Stimulated activated CD4-positive, alpha-beta T cell treated with anti-CD3 and anti-CD28 coated beads, TNF-alpha, amount 100 ng/mL, for 4 hours (primary cell): ENCODE measurements at regions not wholly inside any gene's neighbourhood (a gene's known extent, or its start where the extent isn't known, plus 50 kb on each side); places are given as distances from the start of the nearest gene placed in this dataset.

ENCODE experiments used
- DNase-seq, 3 experiments: peaks; one replicate each; pipeline ENCODE4 v3.0.0-alpha.2; 2020; ENCODE audit warnings: low read depth in 3 of 3

DNA sequence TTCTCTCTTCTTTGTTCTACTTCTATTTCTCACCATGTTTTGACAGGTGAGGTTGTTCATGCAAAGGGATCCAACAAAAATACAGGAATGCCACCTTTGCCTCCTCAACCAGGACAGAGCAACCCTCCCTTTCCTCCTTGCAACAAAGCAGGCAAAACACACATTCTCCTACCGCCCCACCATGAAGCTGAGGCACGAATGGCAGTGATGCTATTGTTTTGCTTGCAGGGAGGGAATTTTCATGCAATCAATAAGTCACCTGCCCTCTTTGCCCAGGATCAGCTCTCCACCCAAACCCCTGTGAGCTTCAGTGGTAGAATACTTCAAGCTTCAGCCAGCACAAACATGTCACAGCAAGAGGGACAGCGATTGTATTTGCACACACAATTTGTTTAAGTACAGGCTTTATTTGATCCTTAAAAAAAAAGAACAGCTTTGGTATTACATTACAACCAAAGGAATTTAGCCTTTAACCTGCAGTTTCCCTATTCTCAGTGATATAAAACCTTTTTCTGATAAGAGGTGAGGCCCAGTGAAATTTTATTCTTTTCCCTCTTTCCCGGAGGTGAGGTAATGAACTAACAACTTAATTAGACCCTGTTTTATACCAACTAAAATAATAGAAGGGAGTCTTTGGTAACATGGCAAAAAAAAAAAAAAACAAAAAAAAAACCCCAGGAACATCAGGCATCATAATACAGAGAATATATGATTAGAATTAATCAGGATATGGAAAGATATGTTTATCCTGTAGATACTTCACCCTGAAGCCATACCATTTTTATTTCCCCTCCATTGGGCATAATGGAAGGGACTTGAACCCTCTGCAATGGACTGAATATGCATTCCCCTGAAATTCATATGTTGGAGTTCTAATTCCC, 87.0 kb upstream of the EEA1 start:
- no peak for DNase-seq

DNA sequence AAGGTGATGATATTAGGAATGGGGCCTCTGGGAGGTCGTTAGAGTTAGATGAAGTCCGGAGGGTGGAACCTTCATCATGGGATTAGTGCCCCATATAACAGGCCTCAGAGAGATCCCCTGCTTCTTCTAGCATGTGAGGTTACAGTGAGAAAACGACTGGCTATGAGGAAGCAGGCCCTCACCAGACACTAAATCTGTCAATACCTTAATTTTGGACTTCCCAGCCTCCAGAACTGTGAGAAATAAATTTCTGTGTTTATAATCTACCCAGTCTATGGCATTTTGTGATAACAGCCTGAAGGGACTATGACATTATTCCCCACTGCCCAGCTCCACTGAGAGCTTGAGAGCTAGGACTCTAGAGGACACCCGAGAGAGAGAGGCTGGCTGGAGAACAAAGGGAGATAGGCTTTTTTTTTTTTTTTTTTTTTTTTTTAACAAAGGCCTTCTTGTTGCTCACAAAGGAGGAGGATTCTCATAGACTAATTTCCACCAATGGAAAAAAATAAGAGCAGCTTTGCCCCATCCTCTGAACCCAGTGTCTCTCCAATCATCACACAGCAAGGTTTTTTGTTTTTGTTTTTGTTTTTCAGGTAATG, 87.8 kb upstream of the EEA1 start:
- no peak for DNase-seq

DNA sequence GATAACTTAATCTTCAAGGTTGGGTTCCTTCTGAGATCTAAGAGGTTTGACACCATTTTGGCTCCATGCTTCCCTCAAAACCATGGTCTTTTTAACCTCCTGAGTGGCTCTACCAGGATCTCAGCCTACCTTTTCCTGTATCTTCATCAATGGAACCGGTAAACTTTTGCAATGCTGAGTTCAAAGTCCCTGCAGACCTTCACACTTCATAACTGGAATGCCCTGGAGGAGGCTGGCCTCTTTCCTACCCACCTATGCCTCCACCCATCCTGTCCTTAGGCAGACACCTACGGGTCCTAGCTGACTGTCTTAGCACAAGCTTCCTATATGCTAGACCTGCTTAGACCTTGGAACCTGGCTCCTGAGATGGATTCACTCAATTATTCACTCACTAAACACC, 89.5 kb upstream of the EEA1 start:
- DNase-seq: no peak

DNA sequence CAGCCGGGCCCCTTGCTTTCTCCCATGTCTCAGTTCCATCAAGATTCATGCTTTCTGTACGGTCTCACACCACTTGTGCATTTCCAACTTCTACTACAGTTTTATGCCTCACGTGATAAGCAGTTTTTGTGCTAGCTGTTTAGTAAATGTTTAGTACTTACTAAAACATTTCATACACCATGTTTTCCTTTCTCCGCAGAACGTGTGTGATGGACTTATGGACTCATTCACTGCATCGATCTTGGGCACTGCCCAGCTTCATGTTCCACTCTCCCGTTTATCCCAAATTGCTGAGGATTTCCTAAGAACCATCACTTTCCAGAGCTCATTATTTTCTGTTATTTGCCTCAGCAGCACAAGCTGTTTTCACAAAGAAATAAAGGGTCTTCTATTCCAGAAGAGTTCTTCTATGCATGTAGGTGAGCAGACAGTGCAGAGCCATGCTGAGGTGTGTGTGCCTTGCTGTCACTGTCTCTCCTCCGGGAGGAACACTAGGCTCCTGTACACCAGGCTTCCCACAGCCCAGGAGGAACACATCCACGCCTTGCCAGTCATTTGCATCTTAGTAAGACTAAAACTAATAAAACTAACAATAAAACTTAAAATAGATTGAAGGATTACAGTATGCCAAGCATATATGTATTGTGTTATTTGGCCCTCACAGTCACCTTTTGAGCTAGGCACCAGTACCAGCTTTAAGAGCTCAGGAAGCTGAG, 90.3 kb upstream of the EEA1 start:
- no peak for DNase-seq

DNA sequence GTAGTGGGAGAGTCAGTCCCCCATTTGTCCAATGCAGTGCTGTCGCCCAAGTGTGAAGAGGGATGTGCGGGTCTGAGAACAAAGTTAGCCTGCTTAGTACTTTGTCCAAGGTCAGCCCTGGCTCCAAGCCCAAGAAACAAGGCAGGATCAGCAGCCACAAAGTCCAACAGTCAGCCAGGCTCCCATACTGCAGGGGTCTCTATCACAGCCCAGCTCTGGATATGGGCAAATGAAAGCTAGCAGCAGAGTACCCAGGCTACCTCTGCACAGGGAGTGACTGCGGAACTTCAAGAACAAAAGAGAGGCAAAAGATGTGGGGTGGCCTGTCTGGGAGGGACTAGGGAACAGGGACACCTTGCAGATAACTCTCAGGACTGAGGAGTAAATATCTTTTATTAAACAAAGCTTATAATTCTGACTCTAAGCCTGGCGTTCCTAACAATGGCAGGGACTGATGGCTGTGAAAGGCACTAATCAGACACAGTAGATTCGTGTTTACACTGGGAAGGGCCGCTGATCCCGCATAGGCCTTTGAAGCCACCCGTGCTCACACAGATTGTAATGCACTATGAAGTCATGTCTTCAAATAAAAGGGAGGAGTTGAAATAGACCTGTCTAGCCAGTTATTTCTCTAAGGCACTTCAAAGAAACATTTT, 91.0 kb upstream of the EEA1 start:
- no peak for DNase-seq

DNA sequence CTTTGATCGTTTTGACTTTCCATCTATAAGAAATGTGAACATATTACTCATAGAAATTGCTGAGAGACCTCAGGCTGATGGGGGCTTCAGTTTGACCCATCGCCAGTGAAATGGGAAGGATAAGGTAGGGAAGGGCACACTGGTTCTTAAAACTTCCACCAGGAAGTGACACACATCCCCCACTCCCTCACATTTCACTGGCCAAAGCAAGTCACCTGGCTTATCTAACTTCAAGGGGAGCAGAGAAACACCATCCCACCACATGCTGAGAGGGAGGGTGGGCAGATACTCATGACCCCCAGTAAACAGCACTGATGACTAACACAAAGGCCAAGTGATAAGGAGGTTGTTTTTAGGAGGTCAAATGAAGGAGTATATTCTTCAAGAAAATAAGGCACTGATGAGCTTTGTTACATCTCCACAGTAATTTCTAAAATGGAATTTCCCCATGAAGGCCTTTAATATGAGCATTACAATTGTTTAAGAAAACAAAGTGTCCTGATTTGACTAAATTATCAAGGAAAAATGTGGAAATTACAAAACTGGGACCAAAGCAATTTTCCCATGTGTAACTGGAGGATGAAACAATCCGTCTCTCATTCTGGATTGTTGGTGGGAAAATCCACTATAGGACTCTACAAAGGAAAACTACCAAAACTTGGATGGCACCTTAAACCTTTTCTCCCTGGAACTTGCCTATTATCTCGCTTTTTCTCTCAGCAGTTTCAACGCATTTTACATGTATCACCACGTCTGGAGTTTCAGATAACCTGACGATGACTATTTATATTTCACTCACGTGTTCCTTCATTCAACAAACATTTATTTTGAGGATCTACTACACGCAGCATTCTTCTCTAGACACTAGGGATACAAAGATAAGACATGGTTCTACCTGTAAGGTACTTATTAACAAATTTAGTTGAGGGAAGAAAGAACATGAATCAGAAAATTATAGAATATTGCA, 91.8 kb upstream of the EEA1 start:
- DNase-seq: no peak

DNA sequence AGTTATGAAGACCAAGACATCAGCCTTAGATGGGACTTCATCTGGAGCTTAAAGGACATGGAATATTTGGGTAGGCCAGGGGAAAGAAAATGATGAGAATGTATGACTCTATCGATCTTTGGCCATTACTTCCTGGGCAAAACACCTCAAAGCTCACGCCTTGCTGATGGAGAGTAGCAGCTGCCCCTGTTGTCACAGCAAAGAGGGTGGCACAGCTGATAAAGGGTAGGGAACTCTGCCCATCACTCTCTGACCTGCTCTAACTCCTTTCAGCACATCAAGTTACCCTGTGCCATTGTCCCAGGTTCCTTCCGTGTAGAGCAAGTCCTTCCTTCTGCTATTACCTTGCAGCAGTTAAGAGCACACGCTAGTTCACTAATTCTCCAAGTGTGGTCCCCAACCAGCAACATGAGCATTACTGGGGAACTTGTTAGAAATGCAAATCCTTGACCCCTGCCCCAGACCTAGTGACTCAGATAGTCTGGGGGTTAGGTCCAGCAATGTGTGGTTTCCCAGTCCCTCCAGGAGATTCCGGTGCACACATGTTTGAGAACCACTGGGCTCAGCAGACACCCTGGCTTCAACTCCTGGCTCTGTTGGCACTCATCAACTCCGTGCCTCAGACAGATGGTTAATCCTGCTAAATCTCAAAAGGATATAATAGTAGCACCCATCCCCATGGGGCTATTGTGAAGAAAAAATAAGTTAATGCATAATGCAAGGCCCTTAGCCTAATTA, 93.7 kb upstream of the EEA1 start:
- no peak for DNase-seq

DNA sequence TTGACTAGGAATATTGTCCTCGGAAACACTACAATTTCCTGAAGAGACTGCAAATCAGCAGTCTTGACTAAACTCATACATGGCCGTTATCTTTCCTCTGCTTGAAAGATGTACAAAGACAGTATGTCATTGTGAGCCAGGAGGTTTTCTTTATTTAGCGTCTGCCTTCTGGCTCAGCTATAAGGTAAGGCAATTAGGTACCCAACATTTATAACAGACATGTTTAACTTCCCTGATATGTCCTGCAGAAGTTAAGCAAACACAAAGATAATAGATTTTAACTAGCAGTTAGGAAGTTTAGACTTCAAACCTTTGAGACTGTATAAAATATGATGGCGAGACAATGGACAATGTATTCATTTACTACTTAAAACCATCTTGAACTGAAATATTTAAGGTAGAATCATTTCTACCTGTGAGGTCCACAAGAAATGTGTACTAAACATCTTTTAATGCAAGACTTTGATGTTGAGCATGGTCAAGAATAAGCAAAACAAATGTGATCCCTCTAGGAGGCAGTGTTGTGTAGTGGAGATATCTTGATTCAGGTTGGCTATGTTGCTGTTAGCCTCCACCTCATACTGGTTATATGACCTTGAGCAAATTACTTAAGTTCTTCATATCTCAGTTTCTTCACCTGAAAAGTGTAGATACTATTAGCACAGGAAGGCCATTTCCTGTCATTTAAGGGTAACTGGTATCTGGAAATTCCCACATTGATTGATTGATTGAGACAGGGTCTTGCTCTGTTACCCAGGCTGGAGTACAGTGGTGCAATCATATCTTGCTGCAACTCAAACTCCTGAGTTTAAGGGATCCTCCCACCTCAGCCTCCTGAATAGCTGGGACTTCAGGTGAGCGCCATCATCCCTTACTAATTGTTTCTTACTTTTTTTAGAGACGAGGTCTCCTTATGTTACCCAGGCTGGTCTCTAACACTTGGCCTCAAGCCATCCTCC, 96.3 kb upstream of the EEA1 start:
- no peak for DNase-seq

DNA sequence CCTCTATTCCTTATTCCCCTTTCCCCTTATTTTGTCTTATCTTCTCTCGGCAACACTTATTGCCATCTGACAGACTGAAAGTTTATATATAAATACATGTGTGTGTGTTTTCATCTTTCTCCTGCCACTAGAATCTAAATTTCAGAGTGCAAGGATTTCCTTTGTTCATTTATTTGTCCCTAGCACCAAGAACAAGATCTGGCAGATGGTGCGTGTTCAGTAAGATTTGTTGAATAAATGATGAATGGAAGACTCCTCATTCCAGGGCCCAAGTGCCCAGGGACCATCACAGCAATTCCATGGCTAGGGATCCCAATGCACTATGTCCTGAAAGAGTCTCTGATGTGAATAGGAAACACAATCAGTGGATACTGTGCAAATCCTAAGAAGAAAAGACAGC, 97.9 kb upstream of the EEA1 start:
- DNase-seq: no peak

DNA sequence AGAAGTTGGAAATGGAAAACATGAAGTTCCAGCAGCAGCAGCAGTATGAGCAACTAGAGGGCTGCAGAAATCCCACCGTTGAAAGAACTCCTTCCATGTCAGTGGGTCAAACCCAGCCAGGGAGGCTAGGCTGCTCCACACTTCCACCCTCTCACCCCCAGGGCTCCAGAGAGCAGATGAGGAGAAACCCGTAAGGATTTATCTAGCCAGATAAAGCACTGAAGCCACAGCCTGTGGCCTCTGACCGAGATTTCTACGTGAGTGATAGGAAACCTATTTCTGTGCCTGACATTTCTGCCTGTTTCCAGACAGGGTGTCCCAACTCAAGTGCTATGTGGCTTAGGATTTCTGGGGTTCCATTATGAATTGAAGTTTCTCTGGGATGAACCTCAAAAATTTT, 100.0 kb upstream of the EEA1 start:
- no peak for DNase-seq

DNA sequence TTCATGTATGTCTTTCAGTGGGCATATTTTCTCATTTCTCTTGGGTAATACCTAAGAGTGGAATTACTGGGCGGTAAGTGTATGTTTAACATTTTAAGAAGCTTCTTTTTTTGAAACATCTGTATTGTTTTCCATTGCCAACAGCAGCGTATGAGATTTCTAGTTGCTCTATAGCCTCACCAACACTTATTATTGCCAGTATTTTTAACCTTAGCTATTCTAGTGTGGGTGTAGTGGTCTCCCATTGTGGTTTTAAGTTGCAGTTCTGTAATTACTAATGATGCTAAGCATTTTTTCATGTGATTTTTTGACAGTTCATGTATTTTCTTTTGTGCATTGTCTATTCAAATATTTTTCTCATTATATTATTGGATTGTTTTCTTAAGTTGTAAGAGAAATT, 101.9 kb upstream of the EEA1 start:
- no peak for DNase-seq

DNA sequence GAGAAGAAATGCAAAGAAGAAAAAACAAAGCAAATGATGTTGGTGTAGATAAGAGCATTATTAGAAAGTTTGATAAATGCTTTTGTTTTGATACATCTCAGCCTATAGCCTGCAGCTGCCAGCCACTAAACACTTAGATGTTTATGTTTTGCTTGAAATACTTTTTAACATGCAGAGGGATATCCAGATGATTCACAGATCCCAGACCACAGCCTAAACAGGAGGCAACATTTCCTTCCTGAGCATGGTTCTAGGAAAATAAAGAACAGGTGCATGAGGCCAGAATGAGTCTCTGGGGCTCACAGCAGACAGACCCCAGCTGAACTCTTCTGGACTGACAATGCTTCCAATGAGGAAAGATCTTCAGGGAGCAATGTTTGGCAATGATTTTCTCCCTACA, 103.7 kb upstream of the EEA1 start:
- no peak for DNase-seq

DNA sequence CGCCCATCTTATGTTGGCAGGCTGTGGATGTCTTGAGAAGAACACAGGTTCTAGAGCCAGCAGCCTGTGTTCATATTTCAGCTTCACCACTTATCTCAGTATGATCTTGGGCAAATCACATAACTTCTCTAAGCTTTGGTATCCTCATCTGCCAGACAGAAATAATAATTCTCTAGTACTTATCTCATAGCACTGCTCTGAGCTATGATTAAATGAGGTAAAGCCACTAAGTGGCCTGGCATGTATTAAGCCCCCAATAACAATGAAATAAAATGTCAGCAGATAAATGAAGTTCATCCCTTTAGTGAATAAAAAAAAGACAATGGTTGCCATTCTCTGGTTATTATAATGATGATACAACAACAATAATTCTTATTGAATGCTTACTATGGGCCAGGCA, 104.9 kb upstream of the EEA1 start:
- no peak for DNase-seq

DNA sequence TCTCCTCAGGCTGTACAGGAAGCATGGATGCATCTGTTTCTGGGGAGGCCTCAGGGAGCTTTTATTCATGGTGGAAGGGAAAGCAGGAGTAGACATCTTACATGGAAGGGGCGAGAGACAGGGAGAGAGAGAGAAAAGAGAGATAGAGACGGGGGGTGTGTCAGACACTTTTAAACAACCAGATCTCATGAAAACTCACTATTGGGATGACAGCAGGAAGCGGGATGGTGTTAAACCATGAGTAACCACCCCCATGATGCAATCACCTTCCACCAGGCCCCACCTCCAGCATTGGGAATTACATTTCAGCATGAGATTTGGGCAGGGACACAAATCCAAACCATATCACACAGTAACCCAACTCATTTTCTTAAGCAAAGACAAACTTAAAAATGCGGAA, 110.0 kb upstream of the EEA1 start:
- no peak for DNase-seq

DNA sequence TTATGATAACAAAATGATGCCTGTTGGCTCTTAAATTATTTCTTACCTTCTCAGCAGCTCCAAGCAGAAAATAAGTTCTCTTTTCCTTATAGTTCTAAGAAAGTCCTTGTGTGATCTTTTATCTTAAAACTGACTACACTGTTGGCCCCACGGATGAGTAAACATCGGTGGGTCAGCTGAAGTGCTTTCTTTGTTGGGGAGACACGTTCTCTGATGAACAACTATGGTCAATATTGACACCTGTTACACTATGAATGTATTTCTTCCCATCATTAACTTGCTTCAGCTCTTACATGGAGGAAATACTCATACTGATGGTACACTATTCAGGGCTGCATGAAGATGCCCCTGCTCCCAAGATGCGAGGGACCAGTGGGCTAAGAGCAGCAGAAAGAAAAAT, 110.8 kb upstream of the EEA1 start:
- no peak for DNase-seq

DNA sequence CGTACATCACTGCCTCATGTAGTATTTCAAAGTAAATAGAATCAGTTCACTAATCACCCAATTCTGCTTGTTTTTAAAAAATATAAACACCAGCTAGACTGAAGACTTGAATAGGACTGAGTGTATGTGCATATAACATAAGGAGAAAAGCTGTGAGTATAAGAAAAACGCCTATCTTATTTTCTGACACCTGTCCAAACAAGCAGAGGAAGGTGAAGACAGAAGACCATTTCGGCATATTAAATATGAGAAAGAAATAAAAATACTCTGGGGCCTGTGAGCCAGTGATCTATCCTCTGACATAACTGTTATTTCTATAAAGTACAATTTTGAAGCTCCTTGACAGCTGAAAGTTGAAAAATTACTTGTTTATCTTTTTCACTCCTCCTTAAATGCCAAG, 111.3 kb upstream of the EEA1 start:
- DNase-seq: no peak

DNA sequence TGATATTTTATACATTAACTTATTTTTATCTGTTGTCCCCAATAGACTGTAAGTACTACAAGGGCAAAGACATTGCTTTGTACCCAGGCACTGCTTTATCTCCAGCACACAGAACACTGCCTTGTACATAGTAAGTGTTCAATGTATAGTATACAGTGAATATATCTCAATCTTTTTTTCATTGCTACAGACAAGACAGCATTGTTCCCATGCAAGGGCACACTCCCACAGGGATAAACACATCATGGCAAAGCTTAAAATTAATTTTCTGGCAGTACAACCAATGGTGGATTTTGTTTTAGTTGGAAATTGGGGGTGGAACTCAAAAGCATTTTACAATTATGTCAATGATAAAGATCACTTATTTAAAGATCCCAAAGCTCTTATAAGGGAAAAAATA, 112.3 kb upstream of the EEA1 start:
- DNase-seq: no peak

DNA sequence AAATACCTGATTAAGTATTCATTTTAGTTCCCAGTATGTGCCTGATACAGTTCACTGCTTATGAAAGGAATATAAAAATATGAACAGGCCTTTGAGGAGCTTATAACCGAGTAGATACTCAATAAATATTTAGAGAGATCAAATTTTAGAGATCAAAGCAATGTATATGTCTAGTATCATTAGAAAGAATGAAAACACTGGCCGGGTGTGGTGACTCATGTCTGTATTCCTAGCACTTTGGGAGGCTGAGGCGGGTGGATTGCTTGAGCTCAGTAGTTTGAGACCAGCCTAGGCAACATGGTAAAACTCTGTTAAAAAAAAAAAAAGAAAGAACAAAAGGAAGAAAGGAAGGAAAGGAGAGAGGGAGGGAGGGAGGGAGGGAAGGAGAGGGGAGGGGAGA, 113.2 kb upstream of the EEA1 start:
- DNase-seq: no peak

DNA sequence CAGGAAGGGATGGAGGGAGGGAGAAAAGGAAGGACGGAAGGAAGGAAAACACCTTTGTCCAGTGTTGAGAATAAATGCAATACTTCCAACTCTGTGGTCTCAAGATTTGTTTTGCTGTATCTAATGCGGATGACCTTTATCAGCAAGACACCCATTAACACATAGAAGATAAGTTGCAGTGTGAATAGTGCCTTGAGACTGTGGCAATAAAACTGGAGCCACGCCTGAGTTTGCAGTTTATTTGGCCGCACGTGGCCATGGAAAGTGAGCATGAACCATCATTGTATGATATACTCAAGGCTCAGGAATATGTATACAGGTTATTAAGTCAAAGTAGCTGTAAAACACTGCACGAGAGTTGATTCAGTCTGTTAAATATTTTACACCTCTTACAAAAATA, 113.6 kb upstream of the EEA1 start:
- no peak for DNase-seq
